ENCODE measurements at regions not wholly inside any gene's neighbourhood (a gene's known extent, or its start where the extent isn't known, plus 50 kb on each side); places are given as distances from the start of the nearest gene placed in this dataset.

DNA sequence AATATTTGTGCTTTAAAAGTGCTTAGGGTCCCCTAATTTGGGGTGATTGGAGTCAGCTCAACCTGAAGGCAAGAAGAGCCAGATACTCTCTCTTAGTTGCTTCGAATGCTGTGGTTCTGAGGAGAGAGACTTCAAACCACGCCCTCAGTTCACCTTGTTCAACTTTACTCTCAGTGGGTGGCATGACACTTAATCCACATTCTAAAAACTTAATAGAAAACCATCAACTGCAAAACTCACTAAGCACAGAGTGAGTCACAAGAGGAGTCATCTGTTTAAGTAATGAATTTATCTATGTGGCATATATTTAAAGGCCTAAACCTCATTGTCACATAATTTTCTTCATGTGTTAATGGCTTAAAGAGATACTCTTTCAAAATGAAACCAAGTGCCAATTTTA, 99.5 kb upstream of the SLC4A4 start:
- TF ChIP-seq, protein P1, sequence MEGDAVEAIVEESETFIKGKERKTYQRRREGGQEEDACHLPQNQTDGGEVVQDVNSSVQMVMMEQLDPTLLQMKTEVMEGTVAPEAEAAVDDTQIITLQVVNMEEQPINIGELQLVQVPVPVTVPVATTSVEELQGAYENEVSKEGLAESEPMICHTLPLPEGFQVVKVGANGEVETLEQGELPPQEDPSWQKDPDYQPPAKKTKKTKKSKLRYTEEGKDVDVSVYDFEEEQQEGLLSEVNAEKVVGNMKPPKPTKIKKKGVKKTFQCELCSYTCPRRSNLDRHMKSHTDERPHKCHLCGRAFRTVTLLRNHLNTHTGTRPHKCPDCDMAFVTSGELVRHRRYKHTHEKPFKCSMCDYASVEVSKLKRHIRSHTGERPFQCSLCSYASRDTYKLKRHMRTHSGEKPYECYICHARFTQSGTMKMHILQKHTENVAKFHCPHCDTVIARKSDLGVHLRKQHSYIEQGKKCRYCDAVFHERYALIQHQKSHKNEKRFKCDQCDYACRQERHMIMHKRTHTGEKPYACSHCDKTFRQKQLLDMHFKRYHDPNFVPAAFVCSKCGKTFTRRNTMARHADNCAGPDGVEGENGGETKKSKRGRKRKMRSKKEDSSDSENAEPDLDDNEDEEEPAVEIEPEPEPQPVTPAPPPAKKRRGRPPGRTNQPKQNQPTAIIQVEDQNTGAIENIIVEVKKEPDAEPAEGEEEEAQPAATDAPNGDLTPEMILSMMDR (IDR thresholded peaks at IDR 0.05) = no peak
- TF ChIP-seq POLR2AphosphoS5 (IDR thresholded peaks at IDR 0.05) = no peak
- TF ChIP-seq POLR2A (IDR thresholded peaks at IDR 0.05) = no peak
